Activated T-helper 2 cell treated with anti-CD3 and anti-CD28 coated beads, Interferon-gamma antibody, Interleukin-2, Interleukin-4, amounts not matched to agents 10 μg/mL and 5 μg/mL and 100 μg/mL, durations not matched to agents 14 hours and 24 hours and 36 hours (primary cell): ENCODE measurements at regions not wholly inside any gene's neighbourhood (a gene's known extent, or its start where the extent isn't known, plus 50 kb on each side); places are given as distances from the start of the nearest gene placed in this dataset.
"Not testable (repeated sequence)": the region's sequence is repeated elsewhere in the genome, so short reads cannot be mapped to it uniquely, and the experiment has no call there.

Experiments
- DNase-seq: peaks from one replicate; pipeline ENCODE4 v3.0.0; 2021; ENCODE audit warnings: low spot score
- H3K27ac Mint-ChIP-seq: one replicate; pipeline ENCODE4 v1.8.0; 2021; ENCODE audit warnings: mixed read lengths
- H3K27me3 Mint-ChIP-seq: one replicate; pipeline ENCODE4 v1.8.0; 2021; ENCODE audit warnings: low read depth, mixed read lengths
- H3K36me3 Mint-ChIP-seq: one replicate; pipeline ENCODE4 v1.8.0; 2021; ENCODE audit warnings: low read depth, mixed read lengths
- H3K4me1 Mint-ChIP-seq: one replicate; pipeline ENCODE4 v1.8.0; 2021; ENCODE audit warnings: low read depth, mixed read lengths
- H3K4me3 Mint-ChIP-seq: one replicate; pipeline ENCODE4 v1.8.0; 2021; ENCODE audit warnings: low read depth, mild to moderate bottlenecking, moderate library complexity, mixed read lengths
- H3K9me3 Mint-ChIP-seq: one replicate; pipeline ENCODE4 v1.8.0; 2021; ENCODE audit warnings: mixed read lengths
- intact Hi-C: fragments of 100-400 bp; cut with micrococcal nuclease; formaldehyde crosslinking; loops from one replicate; pipeline ENCODE4 v1.15.1; 2023

- intact Hi-C loops: no loop called here
- no peaks in the 10 kb centered on the region for H3K4me1 Mint-ChIP-seq
- DNase-seq: no peak
- H3K9me3 Mint-ChIP-seq: peaks cover 70% of the 10 kb centered on the region
- no peaks in the 10 kb centered on the region for H3K27me3 Mint-ChIP-seq
- H3K36me3 Mint-ChIP-seq: no peaks in the 10 kb centered on the region
- no peak overlapping the region for H3K27ac Mint-ChIP-seq
- H3K4me3 Mint-ChIP-seq: no peak overlapping the region
These were observed 1312.5 kb downstream of the DSC3 start for GRCh38 chr18:29730073-29730472.

GRCh38 chr18:29726646-29727045, 1315.9 kb downstream of the DSC3 start:
- Mint-ChIP-seq H3K9me3 (peaks cover 62% of the 10 kb centered on the region), H3K4me3 (no peak overlapping the region), H3K27me3 (no peaks in the 10 kb centered on the region), H3K4me1 (no peaks in the 10 kb centered on the region), H3K36me3 (no peaks in the 10 kb centered on the region), H3K27ac (no peak overlapping the region)
- DNase-seq: no peak
- intact Hi-C loops: no loop called here

DNA sequence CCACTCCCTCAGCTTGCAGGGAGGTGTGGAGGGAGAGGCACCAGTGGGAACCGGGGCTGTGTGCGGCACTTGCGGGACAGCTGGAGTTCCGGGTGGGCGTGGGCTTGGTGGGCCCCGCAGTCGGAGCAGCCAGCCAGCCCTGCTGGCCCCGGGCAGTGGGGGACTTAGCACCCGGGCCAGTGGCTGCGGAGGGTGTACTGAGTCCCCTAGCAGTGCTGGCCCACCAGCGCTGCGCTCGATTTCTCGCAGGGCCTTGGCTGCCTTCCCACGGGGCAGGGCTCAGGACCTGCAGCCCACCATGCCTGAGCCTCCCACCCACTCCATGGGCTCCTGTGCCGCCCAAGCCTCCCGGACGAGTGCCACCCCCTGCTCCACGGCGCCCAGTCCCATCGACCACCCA, 1319.1 kb downstream of the DSC3 start:
- DNase-seq, intact Hi-C loops, H3K4me3 Mint-ChIP-seq, H3K27me3 Mint-ChIP-seq, H3K4me1 Mint-ChIP-seq, H3K27ac Mint-ChIP-seq, H3K36me3 Mint-ChIP-seq: not testable (repeated sequence)
- H3K9me3 Mint-ChIP-seq: peaks cover 51% of the 10 kb centered on the region

GRCh38 chr18:29715960-29716359, 1326.6 kb downstream of the DSC3 start:
- H3K27ac Mint-ChIP-seq, H3K27me3 Mint-ChIP-seq, H3K36me3 Mint-ChIP-seq, DNase-seq, intact Hi-C loops, H3K4me3 Mint-ChIP-seq, H3K4me1 Mint-ChIP-seq: not testable (repeated sequence)
- H3K9me3 Mint-ChIP-seq: peaks cover 39% of the 10 kb centered on the region

- Mint-ChIP-seq H3K4me3 (no peak overlapping the region), H3K4me1 (no peaks in the 10 kb centered on the region), H3K36me3 (no peaks in the 10 kb centered on the region), H3K27me3 (no peaks in the 10 kb centered on the region), H3K27ac (no peak overlapping the region), H3K9me3 (peaks cover 44% of the 10 kb centered on the region)
- intact Hi-C loops: no loop called here
- no peak for DNase-seq
These were observed 1329.8 kb downstream of the DSC3 start for GRCh38 chr18:29712785-29713184.

DNA sequence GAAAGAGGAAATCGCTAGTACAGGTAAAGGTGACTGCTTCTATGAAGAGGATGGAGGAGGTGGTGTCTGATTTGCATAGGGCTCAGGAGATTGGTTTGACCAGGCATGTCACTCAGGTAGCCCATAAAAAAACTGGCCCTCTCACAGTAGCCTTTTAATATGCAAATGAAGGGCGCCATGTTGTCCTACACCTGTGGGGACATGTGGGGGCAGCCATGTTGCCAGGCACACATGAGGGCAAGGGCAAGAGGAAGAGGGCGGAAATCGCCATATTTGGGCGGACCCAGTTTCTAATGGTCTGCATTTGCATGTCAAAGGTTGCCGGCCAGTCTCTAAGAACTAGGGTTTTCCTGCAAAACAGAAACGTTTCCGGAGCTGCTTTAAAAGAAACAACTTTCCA, 1330.6 kb downstream of the DSC3 start:
- Mint-ChIP-seq H3K4me3 (no peak overlapping the region), H3K27ac (no peak overlapping the region), H3K27me3 (no peaks in the 10 kb centered on the region), H3K9me3 (peaks cover 51% of the 10 kb centered on the region), H3K36me3 (no peaks in the 10 kb centered on the region), H3K4me1 (no peaks in the 10 kb centered on the region)
- intact Hi-C loops: no loop called here
- no peak for DNase-seq

DNA sequence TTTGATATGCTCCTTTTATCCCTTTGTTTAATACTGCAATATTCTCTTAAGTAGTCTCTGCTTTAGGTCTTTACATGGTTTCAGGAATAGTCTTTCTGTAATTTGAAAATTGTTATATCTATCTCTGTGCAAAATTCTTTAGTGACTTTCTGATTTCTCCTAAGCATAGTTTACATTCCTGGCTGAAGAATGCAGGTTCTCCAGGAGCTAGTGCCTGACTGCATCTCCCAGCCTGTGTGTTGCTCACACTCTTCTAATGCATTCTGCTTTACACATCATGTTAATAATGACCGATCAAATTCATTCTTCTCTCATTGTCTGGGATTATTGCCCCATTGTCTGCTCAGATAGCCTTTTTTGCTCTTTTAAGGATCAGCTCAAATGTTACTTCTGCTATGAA, 1349.2 kb downstream of the DSC3 start:
- Mint-ChIP-seq H3K27me3 (no peaks in the 10 kb centered on the region), H3K4me1 (no peaks in the 10 kb centered on the region), H3K27ac (no peak overlapping the region), H3K36me3 (no peaks in the 10 kb centered on the region), H3K4me3 (no peak overlapping the region), H3K9me3 (peaks cover 31% of the 10 kb centered on the region)
- intact Hi-C loops: no loop called here
- DNase-seq: no peak

DNA sequence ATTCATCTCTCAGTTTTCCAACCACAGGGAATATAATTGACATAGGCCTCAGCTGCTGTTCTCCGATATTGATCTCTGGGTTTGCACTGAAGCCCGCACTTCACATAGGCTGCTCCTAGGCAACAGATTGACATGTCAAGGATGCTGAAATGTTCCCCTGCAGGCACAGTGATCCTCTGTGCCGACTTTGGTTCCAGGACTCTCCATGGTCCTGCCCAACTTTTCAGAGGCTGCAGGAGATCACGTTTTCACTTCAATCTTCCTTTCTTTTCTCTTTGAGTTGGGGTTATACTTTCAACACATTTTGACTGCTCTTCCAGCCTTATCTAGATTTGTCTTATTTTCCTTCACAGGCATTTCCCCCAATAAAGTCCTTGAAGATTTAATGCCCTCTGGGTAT, 1361.0 kb downstream of the DSC3 start:
- intact Hi-C loops: no loop called here
- Mint-ChIP-seq H3K36me3 (no peaks in the 10 kb centered on the region), H3K27me3 (no peaks in the 10 kb centered on the region), H3K4me3 (no peak overlapping the region), H3K4me1 (no peaks in the 10 kb centered on the region), H3K27ac (no peak overlapping the region), H3K9me3 (peaks cover 43% of the 10 kb centered on the region)
- no peak for DNase-seq

GRCh38 chr18:29664278-29665036, 1378.1 kb downstream of the DSC3 start:
- no peak for DNase-seq
- intact Hi-C loops: no loop called here
- no peak overlapping the region for H3K27ac Mint-ChIP-seq
- no peaks in the 10 kb centered on the region for H3K4me1 Mint-ChIP-seq
- H3K36me3 Mint-ChIP-seq: no peaks in the 10 kb centered on the region
- H3K4me3 Mint-ChIP-seq: no peak overlapping the region
- peaks cover 27% of the 10 kb centered on the region for H3K9me3 Mint-ChIP-seq
- no peaks in the 10 kb centered on the region for H3K27me3 Mint-ChIP-seq

DNA sequence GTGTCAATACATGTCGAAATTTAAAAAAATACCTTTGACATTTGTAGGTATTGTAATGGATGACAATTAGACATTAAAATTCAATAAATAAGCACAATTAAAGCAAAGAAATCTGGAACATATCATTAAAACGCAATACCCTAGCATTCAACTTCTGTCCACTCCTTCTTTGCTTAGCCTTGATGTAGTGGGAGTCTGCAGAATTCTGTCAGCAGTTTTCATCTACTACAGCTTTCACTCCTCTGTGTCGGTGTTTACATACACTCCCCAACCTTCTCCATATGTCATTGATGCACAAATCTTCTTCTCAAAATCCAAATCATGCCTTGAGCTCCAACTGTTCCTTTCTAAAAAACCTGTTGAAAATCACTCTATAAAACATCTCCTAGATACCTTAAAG, 1380.6 kb downstream of the DSC3 start:
- Mint-ChIP-seq H3K36me3 (no peaks in the 10 kb centered on the region), H3K4me3 (no peak overlapping the region), H3K9me3 (peaks cover 43% of the 10 kb centered on the region), H3K27me3 (no peaks in the 10 kb centered on the region), H3K27ac (no peak overlapping the region), H3K4me1 (no peaks in the 10 kb centered on the region)
- DNase-seq: no peak
- intact Hi-C loops: no loop called here

- H3K4me3 Mint-ChIP-seq: no peak overlapping the region
- intact Hi-C loops: no loop called here
These were observed 1381.8 kb downstream of the DSC3 start for GRCh38 chr18:29660777-29661176.

GRCh38 chr18:29653671-29654215, 1388.8 kb downstream of the DSC3 start:
- H3K9me3 Mint-ChIP-seq: peaks cover 75% of the 10 kb centered on the region
- no peaks in the 10 kb centered on the region for H3K4me1 Mint-ChIP-seq
- intact Hi-C loops: no loop called here
- no peak overlapping the region for H3K27ac Mint-ChIP-seq
- no peaks in the 10 kb centered on the region for H3K36me3 Mint-ChIP-seq
- H3K4me3 Mint-ChIP-seq: no peak overlapping the region
- DNase-seq: no peak
- H3K27me3 Mint-ChIP-seq: no peaks in the 10 kb centered on the region

More at GRCh38 chr18:29660777-29661176, 1381.8 kb downstream of the DSC3 start:
- H3K9me3 Mint-ChIP-seq: peaks cover 52% of the 10 kb centered on the region
- H3K27me3 Mint-ChIP-seq: no peaks in the 10 kb centered on the region
- H3K36me3 Mint-ChIP-seq: no peaks in the 10 kb centered on the region
- H3K4me1 Mint-ChIP-seq: no peaks in the 10 kb centered on the region
- no peak for DNase-seq
- no peak overlapping the region for H3K27ac Mint-ChIP-seq

DNA sequence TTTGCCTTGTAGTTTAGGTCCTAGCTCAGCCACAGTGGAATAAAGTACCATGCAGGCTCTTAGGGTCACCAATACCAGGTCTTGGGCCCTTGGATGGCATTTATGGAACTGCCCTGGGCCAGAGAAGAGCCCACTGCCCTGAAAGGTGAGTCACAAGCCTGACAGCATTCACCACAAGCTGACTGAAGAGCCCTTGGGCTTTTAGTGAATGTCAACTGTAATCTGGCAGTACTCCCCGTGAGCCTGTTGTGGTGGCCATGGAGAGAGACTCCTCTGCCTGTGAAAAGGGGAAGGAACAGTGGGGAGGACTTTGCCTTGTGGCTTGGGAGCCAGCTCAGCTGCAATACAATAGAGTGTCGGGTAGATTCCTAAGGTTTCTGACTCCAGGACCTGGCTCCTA, 1389.7 kb downstream of the DSC3 start:
- intact Hi-C loops: no loop called here
- Mint-ChIP-seq H3K27me3 (no peaks in the 10 kb centered on the region), H3K4me3 (no peak overlapping the region), H3K9me3 (peaks cover 75% of the 10 kb centered on the region), H3K36me3 (no peaks in the 10 kb centered on the region), H3K4me1 (no peaks in the 10 kb centered on the region), H3K27ac (no peak overlapping the region)
- no peak for DNase-seq
